Activated CD8-positive, alpha-beta T cell treated with anti-CD3 and anti-CD28 coated beads for 36 hours (primary cell): ENCODE measurements at regions not wholly inside any gene's neighbourhood (a gene's known extent, or its start where the extent isn't known, plus 50 kb on each side); places are given as distances from the start of the nearest gene placed in this dataset.
A peak's percentile ranks its signal among the peaks of the same experiment; 100 is the strongest.

Source experiments
- ATAC-seq: fragments of 200-7000 bp; cut with Tn5 transposase; one replicate; pipeline ENCODE4 v1.10.0; 2021; ENCODE audit warnings: mild to moderate bottlenecking, moderate library complexity
- CTCF ChIA-PET: fragments of 350-600 bp; sonication (Branson Sonifier 250); formaldehyde crosslinking; loops from one replicate; lab custom pipeline; 2021; ENCODE audit warnings: antibody characterized with exemption; lab: Charles Lee
- POLR2A ChIA-PET: fragments of 350-600 bp; sonication (Branson Sonifier 250); formaldehyde crosslinking; loops from one replicate; lab custom pipeline; 2021; ENCODE audit warnings: antibody characterized with exemption; lab: Charles Lee
- DNase-seq: peaks from one replicate; pipeline ENCODE4 v3.0.0-alpha.2; 2020
- H3K27ac Mint-ChIP-seq: one replicate; pipeline ENCODE4 v1.8.0; 2021; ENCODE audit warnings: mild to moderate bottlenecking, mixed read lengths
- H3K27me3 Mint-ChIP-seq: one replicate; pipeline ENCODE4 v1.8.0; 2021; ENCODE audit warnings: mixed read lengths
- H3K36me3 Mint-ChIP-seq: one replicate; pipeline ENCODE4 v1.8.0; 2021; ENCODE audit warnings: low read depth, mixed read lengths
- H3K4me1 Mint-ChIP-seq: one replicate; pipeline ENCODE4 v1.8.0; 2021; ENCODE audit warnings: low read depth, mixed read lengths
- H3K4me3 Mint-ChIP-seq: one replicate; pipeline ENCODE4 v1.8.0; 2021; ENCODE audit warnings: mild to moderate bottlenecking, moderate library complexity, mixed read lengths
- H3K9me3 Mint-ChIP-seq: one replicate; pipeline ENCODE4 v1.8.0; 2021; ENCODE audit warnings: mixed read lengths
- intact Hi-C: fragments of 100-400 bp; cut with micrococcal nuclease; formaldehyde crosslinking; loops from one replicate; pipeline ENCODE4 v1.10.0; 2022
- TF ChIP-seq, protein P1 (sequence below): fragments of 200-600 bp; IDR thresholded peaks from one replicate; pipeline ENCODE4 v1.8.0; 2022; ENCODE audit warnings: antibody characterized with exemption, mild to moderate bottlenecking

DNA sequence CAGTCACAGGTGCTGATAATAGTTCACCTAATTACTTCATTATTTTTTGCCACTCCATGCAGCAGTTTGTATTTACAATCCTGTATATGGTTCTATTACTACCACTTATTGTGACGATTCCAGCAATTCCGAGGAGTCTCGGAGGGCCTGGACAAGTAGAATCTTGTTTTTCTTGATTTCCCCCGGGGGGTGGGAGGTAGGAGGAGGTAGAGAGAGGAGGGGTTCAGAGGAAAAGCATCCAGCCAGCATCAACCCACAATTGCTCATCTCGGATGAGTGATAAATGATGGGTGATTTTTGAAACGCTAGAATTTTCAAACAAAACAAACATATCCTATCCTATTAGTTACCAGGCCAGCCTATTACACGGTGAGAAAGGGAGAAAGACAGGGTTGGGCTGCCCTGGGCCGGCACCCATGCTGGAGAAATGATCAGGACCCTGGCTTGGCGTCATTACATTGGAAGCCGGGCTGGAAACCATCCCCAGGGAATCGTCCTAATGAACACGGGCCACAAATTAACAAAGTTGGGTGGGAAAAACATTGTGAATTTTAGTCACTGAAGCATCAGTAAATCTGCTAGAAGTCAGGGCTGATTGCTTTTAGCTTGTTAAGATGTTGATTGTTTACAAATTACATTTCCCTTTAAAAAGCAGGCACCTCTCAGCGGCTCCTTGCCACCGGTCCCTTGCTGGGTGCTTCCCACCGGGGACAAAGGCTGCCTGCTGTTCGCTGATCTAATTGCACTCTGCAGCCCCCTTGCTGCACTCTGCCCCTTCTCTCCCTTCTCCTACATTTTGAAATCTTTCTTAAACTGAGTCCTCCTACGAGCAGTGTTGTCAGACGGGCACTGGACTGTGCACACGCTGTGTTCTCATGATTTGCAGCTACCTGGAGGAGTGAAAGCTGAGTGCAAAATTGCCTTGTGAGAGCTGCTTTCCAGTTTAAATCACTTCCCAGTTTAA, 95.5 kb downstream of the FAM204A start:
- ATAC-seq (no peak), DNase-seq (no peak)
- no peaks in the 10 kb centered on the region for H3K9me3 Mint-ChIP-seq
- no peak overlapping the region for H3K27ac Mint-ChIP-seq
- POLR2A ChIA-PET, result no interaction called here
- CTCF ChIA-PET, result interaction anchor here (0.7 to 1.0 kb wide), 2 partner anchors 13 to 750 kb away, joined by 3 read pairs; no protein-coding TSS in a partner anchor
- peaks cover 44% of the 10 kb centered on the region for H3K27me3 Mint-ChIP-seq
- no peaks in the 10 kb centered on the region for H3K36me3 Mint-ChIP-seq
- H3K4me1 Mint-ChIP-seq, result no peaks in the 10 kb centered on the region
- no peak overlapping the region for H3K4me3 Mint-ChIP-seq
- TF ChIP-seq, protein P1, sequence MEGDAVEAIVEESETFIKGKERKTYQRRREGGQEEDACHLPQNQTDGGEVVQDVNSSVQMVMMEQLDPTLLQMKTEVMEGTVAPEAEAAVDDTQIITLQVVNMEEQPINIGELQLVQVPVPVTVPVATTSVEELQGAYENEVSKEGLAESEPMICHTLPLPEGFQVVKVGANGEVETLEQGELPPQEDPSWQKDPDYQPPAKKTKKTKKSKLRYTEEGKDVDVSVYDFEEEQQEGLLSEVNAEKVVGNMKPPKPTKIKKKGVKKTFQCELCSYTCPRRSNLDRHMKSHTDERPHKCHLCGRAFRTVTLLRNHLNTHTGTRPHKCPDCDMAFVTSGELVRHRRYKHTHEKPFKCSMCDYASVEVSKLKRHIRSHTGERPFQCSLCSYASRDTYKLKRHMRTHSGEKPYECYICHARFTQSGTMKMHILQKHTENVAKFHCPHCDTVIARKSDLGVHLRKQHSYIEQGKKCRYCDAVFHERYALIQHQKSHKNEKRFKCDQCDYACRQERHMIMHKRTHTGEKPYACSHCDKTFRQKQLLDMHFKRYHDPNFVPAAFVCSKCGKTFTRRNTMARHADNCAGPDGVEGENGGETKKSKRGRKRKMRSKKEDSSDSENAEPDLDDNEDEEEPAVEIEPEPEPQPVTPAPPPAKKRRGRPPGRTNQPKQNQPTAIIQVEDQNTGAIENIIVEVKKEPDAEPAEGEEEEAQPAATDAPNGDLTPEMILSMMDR, result no peak
- intact Hi-C loops, result no loop called here

DNA sequence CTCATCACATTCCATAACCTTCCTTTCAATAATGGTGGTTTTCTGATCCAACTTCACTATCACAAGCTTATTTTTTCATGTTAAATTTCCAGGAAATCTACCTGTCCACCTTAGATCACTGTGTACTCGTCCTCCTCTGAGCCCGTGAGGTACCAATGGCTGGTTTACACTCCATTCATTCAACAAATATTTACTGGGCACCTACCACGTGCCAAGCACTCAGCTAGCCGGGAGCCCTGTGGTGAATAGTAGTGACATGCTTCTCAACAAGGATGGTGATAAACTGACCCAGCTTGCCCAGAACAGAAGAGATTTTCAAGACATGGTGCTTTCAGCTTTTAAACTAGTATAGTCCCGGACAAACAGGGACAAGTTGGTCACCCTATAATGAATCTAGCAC, 98.2 kb downstream of the FAM204A start:
- no peaks in the 10 kb centered on the region for H3K36me3 Mint-ChIP-seq
- H3K4me1 Mint-ChIP-seq, result no peaks in the 10 kb centered on the region
- intact Hi-C loops, result loop anchor here (5.0 kb wide), 1 partner anchor 707 kb away; no protein-coding TSS in a partner anchor
- no peak overlapping the region for H3K27ac Mint-ChIP-seq
- ATAC-seq (no peak), DNase-seq (no peak)
- ChIA-PET POLR2A (no interaction called here), CTCF (interaction anchor here (0.8 to 1.9 kb wide), 6 partner anchors 14 to 747 kb away, joined by 3 to 10 read pairs (median 5); no protein-coding TSS in a partner anchor)
- peaks cover 40% of the 10 kb centered on the region for H3K27me3 Mint-ChIP-seq
- TF ChIP-seq, protein P1, result no peak
- H3K4me3 Mint-ChIP-seq, result no peak overlapping the region
- H3K9me3 Mint-ChIP-seq, result no peaks in the 10 kb centered on the region

DNA sequence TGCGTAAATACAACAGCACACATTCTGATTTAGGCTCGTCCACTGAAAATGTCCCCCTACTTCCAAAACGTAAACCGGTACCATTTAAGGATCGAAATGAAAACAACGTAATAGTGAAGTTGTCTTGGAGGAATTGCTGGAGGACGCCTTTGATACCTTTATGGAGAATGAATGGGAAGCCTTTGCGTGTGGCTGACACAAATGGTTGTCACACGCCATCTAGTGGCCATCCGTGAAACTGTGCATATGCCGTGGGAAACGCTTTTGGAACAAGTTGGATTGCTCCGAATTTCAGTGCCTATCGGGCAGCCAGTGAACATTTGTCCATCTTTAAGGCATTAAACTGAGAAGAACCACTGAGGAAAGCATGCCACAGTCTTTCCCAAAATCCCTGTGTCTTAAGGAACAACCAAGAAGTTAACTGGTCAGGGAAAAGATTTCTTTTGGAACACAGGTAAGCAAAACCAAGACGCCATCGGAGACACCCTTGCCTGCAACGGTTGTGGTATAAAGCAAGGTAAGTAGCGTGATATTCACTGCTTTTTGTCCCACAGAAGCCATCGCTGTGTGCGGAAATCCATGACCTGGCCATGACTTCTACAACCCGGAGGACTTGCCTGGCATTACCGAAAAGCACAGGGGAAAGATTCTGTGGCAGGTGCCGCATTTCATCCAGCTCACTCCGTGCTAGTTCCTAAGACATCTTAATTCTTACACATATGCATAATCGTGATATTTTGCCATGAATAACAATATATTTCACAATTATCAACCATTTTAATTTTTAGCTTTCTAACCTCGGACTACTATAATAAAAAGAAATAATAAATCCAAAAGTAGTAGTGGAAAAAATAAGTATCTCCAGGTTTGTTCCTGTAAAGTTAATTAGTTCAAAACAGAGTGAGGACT, 100.6 kb downstream of the FAM204A start:
- Mint-ChIP-seq H3K4me1 (no peaks in the 10 kb centered on the region), H3K27ac (no peak overlapping the region), H3K9me3 (no peaks in the 10 kb centered on the region), H3K4me3 (no peak overlapping the region), H3K27me3 (peaks cover 35% of the 10 kb centered on the region), H3K36me3 (no peaks in the 10 kb centered on the region)
- ChIA-PET POLR2A (no interaction called here), CTCF (interaction anchor here (0.7 to 3.3 kb wide), 16 partner anchors 7 to 1067 kb away, joined by 3 to 64 read pairs (median 4); no protein-coding TSS in a partner anchor)
- TF ChIP-seq, protein P1, result peak; percentile 97
- ATAC-seq, result no peak
- peak; percentile 79 for DNase-seq
- intact Hi-C loops, result loop anchor here (2.0 to 5.0 kb wide), 2 partner anchors 704 to 745 kb away; no protein-coding TSS in a partner anchor

DNA sequence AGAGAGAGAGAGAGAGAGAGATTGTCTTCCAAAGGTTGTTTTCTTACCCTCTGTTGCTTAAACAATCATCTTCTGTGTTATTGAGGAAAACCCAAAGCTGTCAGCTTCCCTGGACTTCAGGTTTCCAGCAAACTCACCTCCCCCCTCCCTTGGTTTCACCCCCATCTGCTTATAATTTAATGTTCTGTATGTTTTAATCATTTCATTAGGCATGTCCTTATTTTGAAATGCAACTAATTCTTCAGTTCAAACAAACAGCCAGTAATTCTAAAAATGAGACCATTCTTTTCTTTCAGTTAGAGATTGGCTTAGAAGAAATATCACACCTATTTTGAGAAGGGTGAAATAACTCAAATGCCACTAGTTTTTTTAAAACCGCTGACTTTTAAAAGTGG, 102.9 kb downstream of the FAM204A start:
- intact Hi-C loops, result no loop called here
- H3K4me1 Mint-ChIP-seq, result no peaks in the 10 kb centered on the region
- DNase-seq (no peak), ATAC-seq (no peak)
- H3K27me3 Mint-ChIP-seq, result peaks cover 24% of the 10 kb centered on the region
- no peaks in the 10 kb centered on the region for H3K9me3 Mint-ChIP-seq
- ChIA-PET POLR2A (no interaction called here), CTCF (interaction anchor here (1.7 kb wide), 1 partner anchor 796 kb away, joined by 4 read pairs; no protein-coding TSS in a partner anchor)
- no peak overlapping the region for H3K27ac Mint-ChIP-seq
- H3K4me3 Mint-ChIP-seq, result no peak overlapping the region
- TF ChIP-seq, protein P1, result no peak
- no peaks in the 10 kb centered on the region for H3K36me3 Mint-ChIP-seq
